ENCODE measurements at regions not wholly inside any gene's neighbourhood (a gene's known extent, or its start where the extent isn't known, plus 50 kb on each side); places are given as distances from the start of the nearest gene placed in this dataset.
A peak's percentile ranks its signal among the peaks of the same experiment; 100 is the strongest.

- TF ChIP-seq CTCF (IDR thresholded peaks at IDR 0.05; ENCODE audit: low read depth, low read length, missing input control) (no peak), YY1 (IDR thresholded peaks at IDR 0.05) (no peak), JUND (IDR thresholded peaks at IDR 0.05) (no peak), GABPA (IDR thresholded peaks at IDR 0.05 in 1 of 2, conservative IDR thresholded peaks at IDR 0.05 in 1 of 2) (no peak), RXRA (IDR thresholded peaks at IDR 0.05) (no peak), MAX (IDR thresholded peaks at IDR 0.05) (no peak), HNF4G (IDR thresholded peaks at IDR 0.05) (no peak), ZBTB33 (IDR thresholded peaks at IDR 0.05) (no peak), EGR1 (IDR thresholded peaks at IDR 0.05; ENCODE audit: low read depth in 2 of 2) (no peak), ATF3 (IDR thresholded peaks at IDR 0.05) (no peak), REST (IDR thresholded peaks at IDR 0.05) (no peak), HNF4A (conservative IDR thresholded peaks at IDR 0.05) (no peak), NR2F2 (IDR thresholded peaks at IDR 0.05) (no peak), TAF1 (conservative IDR thresholded peaks at IDR 0.05) (no peak)
- H3K36me3 ChIP-seq (ENCODE audit: control insufficient read depth in 4 of 4, insufficient read depth in 3 of 4, low read depth in 1 of 4, low read length in 3 of 4): no peaks in the 10 kb centered on the region
- DNase-seq (ENCODE audit: low spot score): no peak
- no peak overlapping the region for H3K4me3 ChIP-seq (ENCODE audit: low read depth in 1 of 3, low read length in 3 of 3)
- no peaks in the 10 kb centered on the region for H3K27me3 ChIP-seq (ENCODE audit: control insufficient read depth in 4 of 4, insufficient read depth in 4 of 4, low read length in 3 of 4)
- 76% methylated on average over 1 of the region's 1 CpG for WGBS
- no peak overlapping the region for H3K9ac ChIP-seq (ENCODE audit: low read depth in 1 of 2, low read length in 2 of 2)
- no peak overlapping the region for H3K27ac ChIP-seq (ENCODE audit: low read depth in 1 of 2, low read length in 2 of 2)
- H3K9me3 ChIP-seq (ENCODE audit: control insufficient read depth in 4 of 4, low read length in 3 of 4): no peaks in the 10 kb centered on the region
- H3K4me1 ChIP-seq (ENCODE audit: control insufficient read depth in 4 of 4, insufficient read depth in 4 of 4, low read length in 3 of 4): no peaks in the 10 kb centered on the region
Measured at GRCh38 chr4:133621628-133622027, 472.5 kb downstream of the PCDH10 start.

GRCh38 chr4:133620555-133620954 lies 471.5 kb downstream of the PCDH10 start:
- Histone ChIP-seq H3K9me3 (ENCODE audit: control insufficient read depth in 4 of 4, low read length in 3 of 4) (no peaks in the 10 kb centered on the region), H3K4me3 (ENCODE audit: low read depth in 1 of 3, low read length in 3 of 3) (no peak overlapping the region), H3K4me1 (ENCODE audit: control insufficient read depth in 4 of 4, insufficient read depth in 4 of 4, low read length in 3 of 4) (no peaks in the 10 kb centered on the region), H3K9ac (ENCODE audit: low read depth in 1 of 2, low read length in 2 of 2) (no peak overlapping the region), H3K36me3 (ENCODE audit: control insufficient read depth in 4 of 4, insufficient read depth in 3 of 4, low read depth in 1 of 4, low read length in 3 of 4) (no peaks in the 10 kb centered on the region), H3K27me3 (ENCODE audit: control insufficient read depth in 4 of 4, insufficient read depth in 4 of 4, low read length in 3 of 4) (no peaks in the 10 kb centered on the region), H3K27ac (ENCODE audit: low read depth in 1 of 2, low read length in 2 of 2) (no peak overlapping the region)
- peak; percentile 21 for TF ChIP-seq NR2F2 (IDR thresholded peaks at IDR 0.05)
- no peak for TF ChIP-seq FOXA1 (IDR thresholded peaks at IDR 0.05)
- 44% methylated on average over 4 of the region's 4 CpGs for WGBS
- no peak for DNase-seq (ENCODE audit: low spot score)
